Nephron progenitor cell (in vitro differentiated cells): ENCODE measurements at regions not wholly inside any gene's neighbourhood (a gene's known extent, or its start where the extent isn't known, plus 50 kb on each side); places are given as distances from the start of the nearest gene placed in this dataset.

ENCODE experiments used
- DNase-seq: peaks from one replicate; pipeline ENCODE4 v3.0.0; 2021
- H3K27ac Mint-ChIP-seq: 2 replicates; pipeline ENCODE4 v1.8.0; 2021; ENCODE audit warnings: mild to moderate bottlenecking, moderate library complexity, mixed read lengths
- H3K27me3 Mint-ChIP-seq: 2 replicates; pipeline ENCODE4 v1.8.0; 2021; ENCODE audit warnings: mild to moderate bottlenecking, low read depth, mixed read lengths; ENCODE audit not compliant: poor library complexity
- H3K36me3 Mint-ChIP-seq: 2 replicates; pipeline ENCODE4 v1.8.0; 2021; ENCODE audit warnings: low read depth, mixed read lengths
- H3K4me1 Mint-ChIP-seq: 2 replicates; pipeline ENCODE4 v1.8.0; 2021; ENCODE audit warnings: mixed read lengths
- H3K4me3 Mint-ChIP-seq: 2 replicates; pipeline ENCODE4 v1.8.0; 2021; ENCODE audit warnings: mild to moderate bottlenecking, moderate library complexity, mixed read lengths
- H3K9me3 Mint-ChIP-seq: 2 replicates; pipeline ENCODE4 v1.8.0; 2021; ENCODE audit warnings: mild to moderate bottlenecking, moderate library complexity, mixed read lengths
- TF ChIP-seq, protein P1 (sequence below): fragments of 200-600 bp; sonication (generic); IDR thresholded peaks from 2 replicates; pipeline ENCODE4 v1.5.0; 2021; ENCODE audit warnings: antibody characterized with exemption

GRCh38 chr3:80308637-80309036, 540.8 kb upstream of the ROBO1 start:
- Mint-ChIP-seq H3K4me3 (no peak overlapping the region), H3K27ac (no peak overlapping the region), H3K9me3 (peaks cover 3% of the 10 kb centered on the region), H3K36me3 (no peaks in the 10 kb centered on the region), H3K27me3 (no peaks in the 10 kb centered on the region), H3K4me1 (no peaks in the 10 kb centered on the region)
- DNase-seq, result no peak
- TF ChIP-seq, protein P1, sequence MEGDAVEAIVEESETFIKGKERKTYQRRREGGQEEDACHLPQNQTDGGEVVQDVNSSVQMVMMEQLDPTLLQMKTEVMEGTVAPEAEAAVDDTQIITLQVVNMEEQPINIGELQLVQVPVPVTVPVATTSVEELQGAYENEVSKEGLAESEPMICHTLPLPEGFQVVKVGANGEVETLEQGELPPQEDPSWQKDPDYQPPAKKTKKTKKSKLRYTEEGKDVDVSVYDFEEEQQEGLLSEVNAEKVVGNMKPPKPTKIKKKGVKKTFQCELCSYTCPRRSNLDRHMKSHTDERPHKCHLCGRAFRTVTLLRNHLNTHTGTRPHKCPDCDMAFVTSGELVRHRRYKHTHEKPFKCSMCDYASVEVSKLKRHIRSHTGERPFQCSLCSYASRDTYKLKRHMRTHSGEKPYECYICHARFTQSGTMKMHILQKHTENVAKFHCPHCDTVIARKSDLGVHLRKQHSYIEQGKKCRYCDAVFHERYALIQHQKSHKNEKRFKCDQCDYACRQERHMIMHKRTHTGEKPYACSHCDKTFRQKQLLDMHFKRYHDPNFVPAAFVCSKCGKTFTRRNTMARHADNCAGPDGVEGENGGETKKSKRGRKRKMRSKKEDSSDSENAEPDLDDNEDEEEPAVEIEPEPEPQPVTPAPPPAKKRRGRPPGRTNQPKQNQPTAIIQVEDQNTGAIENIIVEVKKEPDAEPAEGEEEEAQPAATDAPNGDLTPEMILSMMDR, result no peak

GRCh38 chr3:80307844-80308243, 540.0 kb upstream of the ROBO1 start:
- H3K4me1 Mint-ChIP-seq, result no peaks in the 10 kb centered on the region

DNA sequence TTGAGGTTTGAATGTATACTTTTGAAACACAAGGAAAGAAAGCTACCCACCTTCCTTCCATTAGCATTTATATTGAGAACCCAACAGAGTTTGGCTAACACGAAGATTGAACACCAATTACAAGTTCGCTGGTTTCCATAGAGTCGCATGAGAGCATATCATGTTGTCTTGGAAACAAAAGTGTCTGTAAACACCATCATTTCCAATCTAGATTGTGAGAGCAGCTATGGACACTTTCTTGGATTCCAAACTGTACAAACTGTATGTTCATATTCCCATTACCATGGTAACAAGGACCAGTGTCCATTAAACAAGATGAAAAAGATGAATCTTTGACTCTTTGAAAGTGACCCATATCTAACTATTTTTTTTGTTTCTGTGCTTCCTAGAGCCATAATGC, 529.9 kb upstream of the ROBO1 start:
- no peak for DNase-seq
- H3K27ac Mint-ChIP-seq, result no peak overlapping the region
- peaks cover 2% of the 10 kb centered on the region for H3K27me3 Mint-ChIP-seq
- no peaks in the 10 kb centered on the region for H3K4me1 Mint-ChIP-seq
- no peaks in the 10 kb centered on the region for H3K36me3 Mint-ChIP-seq
- H3K9me3 Mint-ChIP-seq, result no peaks in the 10 kb centered on the region
- H3K4me3 Mint-ChIP-seq, result no peak overlapping the region
- TF ChIP-seq, protein P1, result no peak

More at GRCh38 chr3:80307844-80308243, 540.0 kb upstream of the ROBO1 start:
- no peak overlapping the region for H3K27ac Mint-ChIP-seq
- TF ChIP-seq, protein P1, result no peak
- no peak for DNase-seq
- no peaks in the 10 kb centered on the region for H3K27me3 Mint-ChIP-seq
- no peak overlapping the region for H3K4me3 Mint-ChIP-seq
- H3K36me3 Mint-ChIP-seq, result no peaks in the 10 kb centered on the region
- H3K9me3 Mint-ChIP-seq, result no peaks in the 10 kb centered on the region

GRCh38 chr3:80285388-80285787, 517.6 kb upstream of the ROBO1 start:
- peak overlapping the region; percentile 43 for H3K27ac Mint-ChIP-seq
- H3K36me3 Mint-ChIP-seq, result no peaks in the 10 kb centered on the region
- H3K4me3 Mint-ChIP-seq, result no peak overlapping the region
- DNase-seq, result no peak
- peaks cover 10% of the 10 kb centered on the region for H3K4me1 Mint-ChIP-seq
- H3K9me3 Mint-ChIP-seq, result no peaks in the 10 kb centered on the region
- TF ChIP-seq, protein P1, result no peak
- no peaks in the 10 kb centered on the region for H3K27me3 Mint-ChIP-seq

DNA sequence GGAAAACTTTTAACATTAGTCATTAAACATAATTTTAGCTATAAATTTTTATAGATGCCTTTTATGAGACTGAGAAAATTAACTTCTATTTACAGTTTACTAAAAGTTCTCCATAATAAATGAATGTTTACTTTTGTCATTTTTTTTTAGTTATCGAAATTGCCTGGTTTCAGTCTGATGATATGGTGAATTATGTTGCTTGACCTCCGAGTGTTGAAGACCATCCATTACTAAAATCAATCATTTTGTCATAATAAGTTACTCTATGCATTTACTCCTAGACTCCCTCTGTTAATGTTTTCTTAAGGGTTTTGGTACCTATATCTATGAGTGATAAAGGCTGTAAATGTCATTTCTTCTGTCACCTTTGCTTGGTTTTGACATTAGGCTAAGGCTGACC, 516.0 kb upstream of the ROBO1 start:
- Mint-ChIP-seq H3K27me3 (no peaks in the 10 kb centered on the region), H3K9me3 (no peaks in the 10 kb centered on the region), H3K4me1 (peaks cover 10% of the 10 kb centered on the region), H3K27ac (no peak overlapping the region), H3K4me3 (no peak overlapping the region), H3K36me3 (no peaks in the 10 kb centered on the region)
- TF ChIP-seq, protein P1, result no peak
- DNase-seq, result no peak

GRCh38 chr3:80278056-80278455, 510.3 kb upstream of the ROBO1 start:
- no peak for DNase-seq
- TF ChIP-seq, protein P1, result no peak
- H3K9me3 Mint-ChIP-seq, result no peaks in the 10 kb centered on the region
- H3K4me1 Mint-ChIP-seq, result no peaks in the 10 kb centered on the region
- no peak overlapping the region for H3K27ac Mint-ChIP-seq
- no peak overlapping the region for H3K4me3 Mint-ChIP-seq
- peaks cover 4% of the 10 kb centered on the region for H3K27me3 Mint-ChIP-seq
- no peaks in the 10 kb centered on the region for H3K36me3 Mint-ChIP-seq
